Activated CD4-positive, alpha-beta T cell treated with anti-CD3 and anti-CD28 coated beads, Interleukin-10, Interleukin-2, amounts not matched to agents 100 ng/mL and 50 ng/mL, durations not matched to agents 16 hours and 8 hours (primary cell): ENCODE measurements at regions not wholly inside any gene's neighbourhood (a gene's known extent, or its start where the extent isn't known, plus 50 kb on each side); places are given as distances from the start of the nearest gene placed in this dataset.

Experiments
- DNase-seq: peaks from one replicate; pipeline ENCODE4 v3.0.0-alpha.2; 2020

DNA sequence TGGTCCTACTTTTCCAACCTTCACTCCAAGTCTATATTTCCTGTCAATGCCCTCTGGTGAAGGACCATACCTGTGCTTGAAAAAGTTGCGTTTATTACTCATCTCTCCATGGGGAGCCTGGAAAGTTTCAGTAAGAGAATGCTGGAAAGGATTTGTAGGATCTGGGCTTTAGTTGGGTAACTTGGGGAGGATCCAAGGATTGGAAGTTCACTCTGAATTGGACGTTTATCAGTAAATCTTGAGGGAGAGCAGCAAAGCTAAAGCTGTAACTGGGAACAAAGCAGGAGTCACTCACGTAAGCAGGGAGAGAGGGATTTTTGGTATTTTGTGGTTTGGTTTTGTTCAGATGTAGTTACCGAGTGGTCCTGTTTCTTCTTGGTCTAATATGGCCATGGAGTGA is 51.4 kb upstream of the NPVF start:
- no peak for DNase-seq

GRCh38 chr7:25280181-25280580 is 51.9 kb upstream of the NPVF start:
- DNase-seq = no peak

- no peak for DNase-seq
Measured at GRCh38 chr7:25282194-25282593, 53.9 kb upstream of the NPVF start.

GRCh38 chr7:25286756-25287155 is 58.5 kb upstream of the NPVF start:
- no peak for DNase-seq

- no peak for DNase-seq
Measured at GRCh38 chr7:25287291-25287690, 59.0 kb upstream of the NPVF start.

- no peak for DNase-seq
Measured at GRCh38 chr7:25288556-25289307, 60.4 kb upstream of the NPVF start.

DNA sequence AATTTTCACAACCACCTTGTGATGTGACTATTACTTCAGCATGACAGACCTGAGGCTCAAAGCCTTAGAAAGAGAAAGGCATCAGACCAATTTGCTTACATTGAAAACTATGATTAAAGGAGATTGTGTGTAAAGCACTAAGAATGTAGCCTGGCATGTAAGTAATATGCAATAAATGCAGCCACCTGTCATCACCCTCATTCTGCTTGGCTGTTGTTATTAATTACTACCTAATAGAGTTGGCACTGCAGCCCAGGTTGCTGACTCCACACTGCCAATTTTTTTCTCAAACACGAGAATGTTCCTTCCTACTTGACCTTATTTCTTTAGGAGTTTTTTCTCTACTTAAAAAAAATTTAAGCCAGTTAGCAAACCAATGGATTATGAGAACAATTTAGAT is 61.2 kb upstream of the NPVF start:
- no peak for DNase-seq

- DNase-seq = no peak
Measured at GRCh38 chr7:25294624-25295023, 66.3 kb upstream of the NPVF start.

DNA sequence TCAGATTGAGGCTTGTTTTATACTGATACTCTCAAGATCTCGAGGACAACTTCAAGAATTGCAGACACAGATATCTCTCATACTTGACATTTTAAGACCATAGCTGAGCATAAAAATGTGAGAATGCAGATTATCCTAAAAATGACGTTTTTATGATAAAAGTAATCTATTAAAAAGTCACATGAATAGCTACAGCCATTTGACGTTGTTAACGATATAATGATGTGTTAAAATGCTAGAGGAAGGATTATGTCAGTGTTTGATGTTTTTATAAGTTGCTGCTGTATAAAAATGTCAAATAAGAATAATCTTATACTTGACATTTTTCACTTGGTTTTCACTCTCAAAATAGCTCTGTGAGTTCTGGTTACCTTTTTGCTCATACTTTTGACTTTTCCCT is 67.1 kb upstream of the NPVF start:
- no peak for DNase-seq

DNA sequence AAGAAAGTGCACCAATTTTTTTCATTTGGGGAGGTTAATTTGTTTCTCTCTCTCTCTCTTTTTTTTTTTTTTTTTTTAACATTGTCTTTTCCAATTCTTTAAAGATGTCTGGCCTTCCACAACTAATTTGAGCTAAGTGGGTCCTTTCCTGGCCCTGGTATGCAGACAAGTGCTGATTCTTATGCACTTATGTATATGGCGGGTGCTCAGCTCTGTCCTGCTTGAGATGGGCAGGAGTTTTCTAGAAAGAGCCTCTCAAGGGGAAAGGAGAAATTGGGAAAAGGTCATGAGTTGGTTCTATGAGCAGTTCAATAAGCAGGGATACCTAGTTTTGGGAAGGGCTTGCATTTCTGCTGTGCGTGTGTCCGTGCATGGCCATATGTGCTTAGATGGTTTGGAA is 67.8 kb upstream of the NPVF start:
- DNase-seq = no peak

GRCh38 chr7:25297278-25297677 is 69.0 kb upstream of the NPVF start:
- DNase-seq = no peak

DNA sequence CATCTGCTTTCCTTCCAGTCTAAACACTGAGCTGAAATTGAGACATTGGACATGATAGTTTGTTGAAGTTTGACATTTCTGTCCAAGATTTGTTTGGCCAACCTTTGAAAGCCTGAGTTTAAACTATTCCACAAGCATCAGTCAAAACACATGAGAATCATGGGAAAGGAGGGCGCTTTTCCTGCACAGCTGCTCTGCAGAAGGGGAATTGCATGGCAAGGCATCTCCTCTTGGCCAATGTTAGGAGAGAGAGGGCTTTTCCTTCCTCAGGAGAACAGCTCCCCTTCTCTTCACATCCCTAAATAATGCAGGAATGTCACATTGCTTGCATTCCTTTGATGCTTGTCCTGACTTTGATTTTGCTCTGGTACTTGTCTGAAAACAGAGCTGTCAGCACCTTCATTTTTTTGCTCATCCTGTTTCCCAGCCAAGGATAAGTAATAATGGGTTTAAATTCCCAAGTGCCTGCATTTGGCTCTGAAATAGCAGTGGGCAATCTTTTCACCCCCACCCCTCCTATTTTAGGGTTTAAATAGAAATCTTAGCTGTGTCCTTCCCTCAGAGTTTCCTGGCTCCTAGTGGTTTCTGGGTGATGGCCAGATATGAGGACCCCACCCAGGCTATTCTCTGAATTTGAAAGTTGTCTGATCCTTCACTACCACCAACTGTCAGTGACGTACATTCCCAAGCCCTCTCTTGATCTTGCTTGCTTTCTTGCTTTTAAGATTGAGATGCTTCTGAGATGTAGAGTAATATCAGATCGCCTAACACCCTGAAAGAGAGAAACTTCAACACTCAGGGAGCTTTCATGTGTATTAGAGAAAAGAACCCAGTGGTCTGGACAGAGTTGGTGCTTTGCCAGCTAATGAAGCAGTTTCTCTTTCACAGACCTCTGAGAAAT is 75.2 kb upstream of the NPVF start:
- no peak for DNase-seq

GRCh38 chr7:25304691-25305090 is 76.4 kb upstream of the NPVF start:
- DNase-seq = no peak

DNA sequence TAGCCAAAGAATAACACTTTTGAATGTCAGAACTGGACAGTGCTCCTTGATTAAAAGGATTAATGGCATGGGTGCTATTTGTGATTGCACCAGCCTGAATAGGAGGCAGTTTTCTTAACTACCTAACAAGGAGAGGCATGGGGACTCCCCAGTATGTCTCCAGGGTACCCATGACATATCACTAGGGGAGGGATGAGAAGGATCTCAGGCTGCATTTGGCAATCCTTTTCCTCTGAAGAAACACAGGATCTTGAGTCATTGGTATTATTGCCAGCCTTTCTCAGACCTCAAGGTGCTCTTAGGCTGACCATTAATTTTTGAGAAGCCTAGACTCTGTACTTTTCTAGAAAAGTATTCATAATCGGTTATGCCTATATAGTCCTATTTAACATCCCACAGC is 77.5 kb upstream of the NPVF start:
- DNase-seq = no peak

- no peak for DNase-seq
Measured at GRCh38 chr7:25307624-25308023, 79.3 kb upstream of the NPVF start.

GRCh38 chr7:25308246-25308645 is 80.0 kb upstream of the NPVF start:
- DNase-seq = no peak

DNA sequence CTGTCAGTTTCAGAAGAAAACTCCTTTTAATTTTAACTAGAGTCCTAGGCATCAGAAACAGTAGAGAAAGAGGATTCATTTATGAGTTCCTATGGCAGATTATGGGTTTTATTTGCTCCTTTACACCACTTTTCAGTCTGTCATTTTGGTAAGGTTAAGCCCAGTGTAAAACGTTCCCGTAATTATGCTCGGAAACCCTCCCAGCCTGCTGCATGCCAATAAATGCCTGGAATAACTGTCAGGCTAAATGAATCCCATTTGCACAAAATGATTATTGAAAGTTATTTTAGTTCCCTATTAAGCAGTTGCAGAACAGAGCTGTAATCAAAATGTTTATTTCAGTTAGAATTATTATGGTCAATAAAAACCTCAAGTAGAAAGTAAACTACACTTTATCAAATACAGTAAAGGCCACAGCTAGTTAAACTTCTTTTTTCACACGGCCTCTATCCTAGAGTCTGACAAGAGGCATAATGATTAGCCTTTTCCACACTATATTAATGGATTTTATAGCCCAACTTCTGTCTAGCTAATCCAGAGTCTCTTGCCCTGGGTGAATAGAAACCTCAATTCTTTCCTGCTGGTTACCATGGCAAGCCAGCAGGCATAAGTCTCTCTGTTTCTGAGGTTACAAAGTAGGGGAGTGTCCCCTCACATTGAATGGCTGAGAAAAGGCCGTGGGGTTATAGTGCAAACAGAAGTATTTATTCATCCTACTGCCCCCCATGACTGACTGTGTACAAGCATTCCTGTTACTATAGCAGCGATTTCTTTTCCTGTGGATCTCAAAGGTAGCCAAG is 80.8 kb upstream of the NPVF start:
- DNase-seq = no peak

- DNase-seq = no peak
Measured at GRCh38 chr7:25310896-25311295, 82.6 kb upstream of the NPVF start.

- DNase-seq = no peak
Measured at GRCh38 chr7:25311346-25311745, 83.1 kb upstream of the NPVF start.

GRCh38 chr7:25312968-25313367 is 84.7 kb upstream of the NPVF start:
- DNase-seq = no peak

GRCh38 chr7:25313526-25313925 is 85.2 kb upstream of the NPVF start:
- DNase-seq = no peak

- DNase-seq = no peak
Measured at GRCh38 chr7:25314094-25314730, 85.9 kb upstream of the NPVF start.

DNA sequence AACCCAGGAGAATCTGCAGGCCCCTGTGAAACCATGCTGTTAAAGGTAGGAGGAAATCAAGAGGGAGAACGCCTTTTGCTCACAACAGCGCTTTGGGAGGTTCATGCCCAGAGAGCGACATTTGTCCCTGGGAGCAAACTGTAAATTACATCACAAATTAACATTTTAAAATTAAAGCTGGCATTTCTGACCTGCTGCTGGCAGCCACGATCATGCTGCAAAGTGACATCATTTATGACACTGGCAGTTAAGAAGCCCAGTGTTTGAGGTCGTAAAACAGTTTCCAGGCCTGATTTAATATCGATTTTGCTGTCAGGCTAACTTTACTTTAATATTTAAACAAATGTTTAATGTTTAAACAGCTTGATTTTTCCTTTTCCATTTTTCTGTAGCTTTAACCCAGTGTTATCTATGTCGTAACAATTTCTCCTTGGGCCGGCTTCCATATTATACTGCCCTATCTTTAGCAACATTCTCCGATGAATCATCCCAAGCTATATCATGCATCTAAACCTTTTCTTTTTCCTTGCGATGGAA is 86.5 kb upstream of the NPVF start:
- DNase-seq = no peak
